MM.1S (cell line): ENCODE measurements at regions not wholly inside any gene's neighbourhood (a gene's known extent, or its start where the extent isn't known, plus 50 kb on each side); places are given as distances from the start of the nearest gene placed in this dataset.

ENCODE experiments used
- EZH2 ChIP-seq: fragments of 300-600 bp; sonication (generic); optimal IDR thresholded peaks from 2 replicates; pipeline ENCODE3; 2017; ENCODE audit warnings: low read depth, mild to moderate bottlenecking, antibody characterized with exemption, low read length, mixed read lengths
- TF ChIP-seq, protein P1 (sequence below): fragments of 300-600 bp; sonication (generic); IDR thresholded peaks from 2 replicates; pipeline ENCODE4 v1.5.1; 2016; ENCODE audit warnings: antibody characterized with exemption, low read length, mixed read lengths

DNA sequence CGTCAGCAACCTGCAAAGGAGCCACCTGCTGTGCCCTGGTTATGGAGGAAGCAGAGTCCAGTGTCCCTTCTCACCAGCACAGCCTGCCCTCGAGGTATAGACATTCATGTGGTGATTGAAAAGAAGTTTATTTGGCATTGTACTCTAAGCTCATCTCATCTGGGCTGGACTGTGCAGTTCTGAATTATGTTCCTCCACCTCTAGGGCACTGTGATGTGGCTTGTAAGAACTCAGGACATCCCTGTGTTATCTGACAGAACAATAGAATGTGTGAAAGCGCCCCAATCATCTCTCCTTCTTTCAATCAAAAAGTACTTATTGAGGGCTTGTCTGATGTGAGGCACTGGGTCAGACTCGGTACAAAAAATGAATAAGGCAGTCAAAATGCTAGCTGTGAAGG is 140.1 kb downstream of the DHRS2 start:
- TF ChIP-seq, protein P1, sequence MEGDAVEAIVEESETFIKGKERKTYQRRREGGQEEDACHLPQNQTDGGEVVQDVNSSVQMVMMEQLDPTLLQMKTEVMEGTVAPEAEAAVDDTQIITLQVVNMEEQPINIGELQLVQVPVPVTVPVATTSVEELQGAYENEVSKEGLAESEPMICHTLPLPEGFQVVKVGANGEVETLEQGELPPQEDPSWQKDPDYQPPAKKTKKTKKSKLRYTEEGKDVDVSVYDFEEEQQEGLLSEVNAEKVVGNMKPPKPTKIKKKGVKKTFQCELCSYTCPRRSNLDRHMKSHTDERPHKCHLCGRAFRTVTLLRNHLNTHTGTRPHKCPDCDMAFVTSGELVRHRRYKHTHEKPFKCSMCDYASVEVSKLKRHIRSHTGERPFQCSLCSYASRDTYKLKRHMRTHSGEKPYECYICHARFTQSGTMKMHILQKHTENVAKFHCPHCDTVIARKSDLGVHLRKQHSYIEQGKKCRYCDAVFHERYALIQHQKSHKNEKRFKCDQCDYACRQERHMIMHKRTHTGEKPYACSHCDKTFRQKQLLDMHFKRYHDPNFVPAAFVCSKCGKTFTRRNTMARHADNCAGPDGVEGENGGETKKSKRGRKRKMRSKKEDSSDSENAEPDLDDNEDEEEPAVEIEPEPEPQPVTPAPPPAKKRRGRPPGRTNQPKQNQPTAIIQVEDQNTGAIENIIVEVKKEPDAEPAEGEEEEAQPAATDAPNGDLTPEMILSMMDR, result no peak
- no peak for TF ChIP-seq EZH2
